Spinal cord (tissue), 9 donors: ENCODE measurements at regions not wholly inside any gene's neighbourhood (a gene's known extent, or its start where the extent isn't known, plus 50 kb on each side); places are given as distances from the start of the nearest gene placed in this dataset.
"Not testable (repeated sequence)": the region's sequence is repeated elsewhere in the genome, so short reads cannot be mapped to it uniquely, and the experiment has no call there.

Source experiments
- DNase-seq, 6 donors: peaks; one replicate each; pipeline versions ENCODE4 v3.0.0 to v3.0.0-alpha.2; 2013 to 2015; ENCODE audit warnings: low spot score in 6 of 6, low read depth in 4 of 6
- H3K27ac ChIP-seq: one replicate; pipeline ENCODE4 v1.5.1; 2013; ENCODE audit warnings: low read depth, low read length, control low read depth
- H3K27me3 ChIP-seq: one replicate; pipeline ENCODE4 v1.6.1; 2013; ENCODE audit warnings: low read length; ENCODE audit not compliant: control insufficient read depth, insufficient read depth
- H3K36me3 ChIP-seq: one replicate; pipeline ENCODE4 v1.6.1; 2013; ENCODE audit warnings: low read length; ENCODE audit not compliant: control insufficient read depth, insufficient read depth
- H3K4me1 ChIP-seq: one replicate; pipeline ENCODE4 v1.6.1; 2013; ENCODE audit warnings: low read length; ENCODE audit not compliant: control insufficient read depth, insufficient read depth
- H3K4me3 ChIP-seq: one replicate; pipeline ENCODE4 v1.5.1; 2013; ENCODE audit warnings: low read depth, low read length, control low read depth
- H3K9me3 ChIP-seq: one replicate; pipeline ENCODE4 v1.6.1; 2013; ENCODE audit warnings: low read length; ENCODE audit not compliant: control insufficient read depth, insufficient read depth
- WGBS: methylation state at CpG from one replicate; pipeline ENCODE4 v1.1.5; 2013; ENCODE audit warnings: missing lambda C conversion rate; ENCODE audit not compliant: insufficient coverage; 5-methylcytosine and 5-hydroxymethylcytosine counted together
- donor health status: healthy.

- WGBS: no CpG with 5 or more reads among the region's 1 CpG
- H3K36me3 ChIP-seq, H3K27ac ChIP-seq, H3K4me1 ChIP-seq, H3K27me3 ChIP-seq, DNase-seq, H3K4me3 ChIP-seq, H3K9me3 ChIP-seq: not testable (repeated sequence)
Observed at GRCh38 chr5:39753747-39754146, 329.0 kb upstream of the DAB2 start.

GRCh38 chr5:39750661-39751060 lies 325.9 kb upstream of the DAB2 start:
- no CpG with 5 or more reads among the region's 4 CpGs for WGBS
- Histone ChIP-seq H3K27ac (no peak overlapping the region), H3K9me3 (no peaks in the 10 kb centered on the region), H3K4me1 (no peaks in the 10 kb centered on the region), H3K4me3 (no peak overlapping the region), H3K36me3 (no peaks in the 10 kb centered on the region), H3K27me3 (no peaks in the 10 kb centered on the region)
- DNase-seq: no peak

- H3K4me3 ChIP-seq: no peak overlapping the region
- H3K27ac ChIP-seq: no peak overlapping the region
- no peak for DNase-seq
- no peaks in the 10 kb centered on the region for H3K9me3 ChIP-seq
- H3K27me3 ChIP-seq: no peaks in the 10 kb centered on the region
- WGBS: no CpG with 5 or more reads among the region's 2 CpGs
- no peaks in the 10 kb centered on the region for H3K36me3 ChIP-seq
- H3K4me1 ChIP-seq: no peaks in the 10 kb centered on the region
Observed at GRCh38 chr5:39742916-39743315, 318.1 kb upstream of the DAB2 start.

- Histone ChIP-seq H3K36me3 (no peaks in the 10 kb centered on the region), H3K4me3 (no peak overlapping the region), H3K4me1 (no peaks in the 10 kb centered on the region), H3K27ac (no peak overlapping the region), H3K27me3 (no peaks in the 10 kb centered on the region), H3K9me3 (no peaks in the 10 kb centered on the region)
- no peak for DNase-seq
- WGBS: 94% methylated on average over 10 of the region's 15 CpGs
Observed at GRCh38 chr5:39740404-39740803, 315.6 kb upstream of the DAB2 start.

GRCh38 chr5:39732166-39732565 lies 307.4 kb upstream of the DAB2 start:
- WGBS: 100% methylated on average over 1 of the region's 5 CpGs

GRCh38 chr5:39730699-39731098 lies 305.9 kb upstream of the DAB2 start:
- DNase-seq: no peak
- Histone ChIP-seq H3K27ac (no peak overlapping the region), H3K4me3 (no peak overlapping the region), H3K27me3 (no peaks in the 10 kb centered on the region), H3K9me3 (no peaks in the 10 kb centered on the region), H3K4me1 (no peaks in the 10 kb centered on the region), H3K36me3 (no peaks in the 10 kb centered on the region)
- no CpG with 5 or more reads among the region's 1 CpG for WGBS

More at GRCh38 chr5:39732166-39732565, 307.4 kb upstream of the DAB2 start:
- Histone ChIP-seq H3K9me3 (no peaks in the 10 kb centered on the region), H3K27me3 (no peaks in the 10 kb centered on the region), H3K36me3 (no peaks in the 10 kb centered on the region), H3K27ac (no peak overlapping the region), H3K4me1 (no peaks in the 10 kb centered on the region), H3K4me3 (no peak overlapping the region)
- DNase-seq: no peak

GRCh38 chr5:39730006-39730405 lies 305.2 kb upstream of the DAB2 start:
- Histone ChIP-seq H3K27ac (no peak overlapping the region), H3K27me3 (no peaks in the 10 kb centered on the region), H3K4me3 (no peak overlapping the region), H3K4me1 (no peaks in the 10 kb centered on the region), H3K9me3 (no peaks in the 10 kb centered on the region), H3K36me3 (no peaks in the 10 kb centered on the region)
- no peak for DNase-seq
- WGBS: no CpG with 5 or more reads among the region's 2 CpGs

- H3K4me1 ChIP-seq: no peaks in the 10 kb centered on the region
- no peaks in the 10 kb centered on the region for H3K9me3 ChIP-seq
- H3K27ac ChIP-seq: no peak overlapping the region
- no CpG with 5 or more reads among the region's 1 CpG for WGBS
- no peaks in the 10 kb centered on the region for H3K36me3 ChIP-seq
- no peak for DNase-seq
- no peak overlapping the region for H3K4me3 ChIP-seq
- H3K27me3 ChIP-seq: no peaks in the 10 kb centered on the region
Observed at GRCh38 chr5:39726467-39726866, 301.7 kb upstream of the DAB2 start.

GRCh38 chr5:39721394-39721793 lies 296.6 kb upstream of the DAB2 start:
- no peaks in the 10 kb centered on the region for H3K4me1 ChIP-seq
- DNase-seq: no peak
- H3K9me3 ChIP-seq: no peaks in the 10 kb centered on the region
- H3K36me3 ChIP-seq: no peaks in the 10 kb centered on the region
- no peak overlapping the region for H3K4me3 ChIP-seq
- H3K27ac ChIP-seq: no peak overlapping the region
- no peaks in the 10 kb centered on the region for H3K27me3 ChIP-seq
- 95% methylated on average over 8 of the region's 30 CpGs for WGBS

GRCh38 chr5:39720136-39720535 lies 295.4 kb upstream of the DAB2 start:
- no peak for DNase-seq
- H3K9me3 ChIP-seq: no peaks in the 10 kb centered on the region
- no peaks in the 10 kb centered on the region for H3K4me1 ChIP-seq
- WGBS: no CpG with 5 or more reads among the region's 3 CpGs
- no peak overlapping the region for H3K4me3 ChIP-seq
- no peak overlapping the region for H3K27ac ChIP-seq
- H3K27me3 ChIP-seq: no peaks in the 10 kb centered on the region
- H3K36me3 ChIP-seq: no peaks in the 10 kb centered on the region
